Lower leg skin (tissue), 3 donors: ENCODE measurements at regions not wholly inside any gene's neighbourhood (a gene's known extent, or its start where the extent isn't known, plus 50 kb on each side); places are given as distances from the start of the nearest gene placed in this dataset.

ENCODE experiments used
- POLR2A ChIP-seq, 2 donors: fragments of 450-650 bp; IDR thresholded peaks; one replicate each; pipeline ENCODE4 v1.6.1; 2016 to 2017; ENCODE audit warnings: antibody characterized with exemption in 2 of 2, mild to moderate bottlenecking in 1 of 2, moderate library complexity in 1 of 2
- TF ChIP-seq, protein P1 (sequence below), 3 donors: fragments of 450-650 bp; IDR thresholded peaks; one replicate each; pipeline ENCODE4 v1.5.1; 2016; ENCODE audit warnings: antibody characterized with exemption in 3 of 3, mild to moderate bottlenecking in 3 of 3, moderate library complexity in 2 of 3

DNA sequence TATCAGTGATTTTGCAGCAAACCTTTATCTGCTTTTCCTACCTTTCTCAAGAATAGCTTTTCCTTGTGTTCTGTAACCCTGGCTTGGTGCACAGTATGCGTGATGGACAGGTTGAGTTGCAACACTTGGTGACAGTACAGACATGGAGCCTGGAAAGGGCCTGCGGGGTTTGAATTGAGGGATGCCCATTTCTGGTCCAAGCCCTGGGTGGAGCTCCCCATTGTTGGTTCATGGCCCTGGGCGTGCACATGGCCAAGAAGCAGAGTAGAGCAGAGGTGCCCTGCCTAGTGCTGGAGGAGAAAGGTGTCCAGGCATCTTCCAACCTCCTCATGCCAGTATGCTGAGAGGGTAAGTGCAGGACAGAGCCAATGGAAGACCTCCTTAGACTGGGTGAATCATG lies 106.6 kb upstream of the MKLN1 start:
- TF ChIP-seq, protein P1, sequence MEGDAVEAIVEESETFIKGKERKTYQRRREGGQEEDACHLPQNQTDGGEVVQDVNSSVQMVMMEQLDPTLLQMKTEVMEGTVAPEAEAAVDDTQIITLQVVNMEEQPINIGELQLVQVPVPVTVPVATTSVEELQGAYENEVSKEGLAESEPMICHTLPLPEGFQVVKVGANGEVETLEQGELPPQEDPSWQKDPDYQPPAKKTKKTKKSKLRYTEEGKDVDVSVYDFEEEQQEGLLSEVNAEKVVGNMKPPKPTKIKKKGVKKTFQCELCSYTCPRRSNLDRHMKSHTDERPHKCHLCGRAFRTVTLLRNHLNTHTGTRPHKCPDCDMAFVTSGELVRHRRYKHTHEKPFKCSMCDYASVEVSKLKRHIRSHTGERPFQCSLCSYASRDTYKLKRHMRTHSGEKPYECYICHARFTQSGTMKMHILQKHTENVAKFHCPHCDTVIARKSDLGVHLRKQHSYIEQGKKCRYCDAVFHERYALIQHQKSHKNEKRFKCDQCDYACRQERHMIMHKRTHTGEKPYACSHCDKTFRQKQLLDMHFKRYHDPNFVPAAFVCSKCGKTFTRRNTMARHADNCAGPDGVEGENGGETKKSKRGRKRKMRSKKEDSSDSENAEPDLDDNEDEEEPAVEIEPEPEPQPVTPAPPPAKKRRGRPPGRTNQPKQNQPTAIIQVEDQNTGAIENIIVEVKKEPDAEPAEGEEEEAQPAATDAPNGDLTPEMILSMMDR (IDR thresholded peaks at IDR 0.05) = no peak
- no peak for TF ChIP-seq POLR2A (IDR thresholded peaks at IDR 0.05)
